ENCODE measurements at regions not wholly inside any gene's neighbourhood (a gene's known extent, or its start where the extent isn't known, plus 50 kb on each side); places are given as distances from the start of the nearest gene placed in this dataset.

DNA sequence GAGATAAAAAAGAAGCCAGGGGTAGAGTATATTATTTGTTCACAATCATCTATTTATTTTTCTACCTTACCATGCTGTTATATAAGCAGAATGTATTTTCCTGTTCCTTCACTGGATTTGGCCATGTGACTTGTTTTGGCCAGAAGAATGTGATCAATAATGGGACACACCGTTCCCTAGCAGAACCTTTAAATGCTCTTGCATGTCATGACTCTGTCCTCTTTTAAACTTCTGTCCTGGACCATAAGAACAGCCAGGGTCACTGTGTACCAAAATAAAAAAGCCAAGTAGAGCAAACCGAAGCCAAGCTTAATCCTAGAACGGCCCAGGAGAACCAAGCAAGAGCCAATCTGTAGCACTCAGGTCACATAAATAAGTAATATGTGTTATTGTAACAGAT is 1682.4 kb downstream of the LRRC4C start:
- H3K36me3 ChIP-seq (ENCODE audit: control insufficient read depth in 4 of 4, insufficient read depth in 3 of 4, low read depth in 1 of 4, low read length in 3 of 4) = no peaks in the 10 kb centered on the region
- H3K4me3 ChIP-seq (ENCODE audit: low read depth in 1 of 3, low read length in 3 of 3) = peak overlapping the region in 2 of 3 donors; percentile 18 to 34
- H3K27me3 ChIP-seq (ENCODE audit: control insufficient read depth in 4 of 4, insufficient read depth in 4 of 4, low read length in 3 of 4) = no peaks in the 10 kb centered on the region
- H3K9me3 ChIP-seq (ENCODE audit: control insufficient read depth in 4 of 4, low read length in 3 of 4) = no peaks in the 10 kb centered on the region
- H3K27ac ChIP-seq (ENCODE audit: low read depth in 1 of 2, low read length in 2 of 2) = peak overlapping the region; percentile 42 to 57
- H3K4me1 ChIP-seq (ENCODE audit: control insufficient read depth in 4 of 4, insufficient read depth in 4 of 4, low read length in 3 of 4) = peaks cover 0 to 31% (median 13%) of the 10 kb centered on the region in 4 donors
- WGBS = 23% methylated on average over 3 of the region's 3 CpGs
- no peak for DNase-seq (ENCODE audit: low spot score)
- TF ChIP-seq, protein P1, sequence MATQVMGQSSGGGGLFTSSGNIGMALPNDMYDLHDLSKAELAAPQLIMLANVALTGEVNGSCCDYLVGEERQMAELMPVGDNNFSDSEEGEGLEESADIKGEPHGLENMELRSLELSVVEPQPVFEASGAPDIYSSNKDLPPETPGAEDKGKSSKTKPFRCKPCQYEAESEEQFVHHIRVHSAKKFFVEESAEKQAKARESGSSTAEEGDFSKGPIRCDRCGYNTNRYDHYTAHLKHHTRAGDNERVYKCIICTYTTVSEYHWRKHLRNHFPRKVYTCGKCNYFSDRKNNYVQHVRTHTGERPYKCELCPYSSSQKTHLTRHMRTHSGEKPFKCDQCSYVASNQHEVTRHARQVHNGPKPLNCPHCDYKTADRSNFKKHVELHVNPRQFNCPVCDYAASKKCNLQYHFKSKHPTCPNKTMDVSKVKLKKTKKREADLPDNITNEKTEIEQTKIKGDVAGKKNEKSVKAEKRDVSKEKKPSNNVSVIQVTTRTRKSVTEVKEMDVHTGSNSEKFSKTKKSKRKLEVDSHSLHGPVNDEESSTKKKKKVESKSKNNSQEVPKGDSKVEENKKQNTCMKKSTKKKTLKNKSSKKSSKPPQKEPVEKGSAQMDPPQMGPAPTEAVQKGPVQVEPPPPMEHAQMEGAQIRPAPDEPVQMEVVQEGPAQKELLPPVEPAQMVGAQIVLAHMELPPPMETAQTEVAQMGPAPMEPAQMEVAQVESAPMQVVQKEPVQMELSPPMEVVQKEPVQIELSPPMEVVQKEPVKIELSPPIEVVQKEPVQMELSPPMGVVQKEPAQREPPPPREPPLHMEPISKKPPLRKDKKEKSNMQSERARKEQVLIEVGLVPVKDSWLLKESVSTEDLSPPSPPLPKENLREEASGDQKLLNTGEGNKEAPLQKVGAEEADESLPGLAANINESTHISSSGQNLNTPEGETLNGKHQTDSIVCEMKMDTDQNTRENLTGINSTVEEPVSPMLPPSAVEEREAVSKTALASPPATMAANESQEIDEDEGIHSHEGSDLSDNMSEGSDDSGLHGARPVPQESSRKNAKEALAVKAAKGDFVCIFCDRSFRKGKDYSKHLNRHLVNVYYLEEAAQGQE (IDR thresholded peaks at IDR 0.05) = no peak
- TF ChIP-seq JUND (IDR thresholded peaks at IDR 0.05) = no peak
- TF ChIP-seq YY1 (IDR thresholded peaks at IDR 0.05) = no peak
- TF ChIP-seq, protein P2, sequence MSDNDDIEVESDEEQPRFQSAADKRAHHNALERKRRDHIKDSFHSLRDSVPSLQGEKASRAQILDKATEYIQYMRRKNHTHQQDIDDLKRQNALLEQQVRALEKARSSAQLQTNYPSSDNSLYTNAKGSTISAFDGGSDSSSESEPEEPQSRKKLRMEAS (IDR thresholded peaks at IDR 0.05) = no peak
- TF ChIP-seq, protein P3, sequence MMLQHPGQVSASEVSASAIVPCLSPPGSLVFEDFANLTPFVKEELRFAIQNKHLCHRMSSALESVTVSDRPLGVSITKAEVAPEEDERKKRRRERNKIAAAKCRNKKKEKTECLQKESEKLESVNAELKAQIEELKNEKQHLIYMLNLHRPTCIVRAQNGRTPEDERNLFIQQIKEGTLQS (IDR thresholded peaks at IDR 0.05) = no peak
- TF ChIP-seq SP1 (IDR thresholded peaks at IDR 0.05) = no peak
- TF ChIP-seq RXRA (IDR thresholded peaks at IDR 0.05) = peak in 1 of 2 donors; percentile 48
- no peak for TF ChIP-seq EGR1 (IDR thresholded peaks at IDR 0.05; ENCODE audit: low read depth in 2 of 2)
- TF ChIP-seq HNF4G (IDR thresholded peaks at IDR 0.05) = no peak
- peak in 1 of 2 donors; percentile 36 for TF ChIP-seq HNF4A (conservative IDR thresholded peaks at IDR 0.05)
- TF ChIP-seq, protein P4, sequence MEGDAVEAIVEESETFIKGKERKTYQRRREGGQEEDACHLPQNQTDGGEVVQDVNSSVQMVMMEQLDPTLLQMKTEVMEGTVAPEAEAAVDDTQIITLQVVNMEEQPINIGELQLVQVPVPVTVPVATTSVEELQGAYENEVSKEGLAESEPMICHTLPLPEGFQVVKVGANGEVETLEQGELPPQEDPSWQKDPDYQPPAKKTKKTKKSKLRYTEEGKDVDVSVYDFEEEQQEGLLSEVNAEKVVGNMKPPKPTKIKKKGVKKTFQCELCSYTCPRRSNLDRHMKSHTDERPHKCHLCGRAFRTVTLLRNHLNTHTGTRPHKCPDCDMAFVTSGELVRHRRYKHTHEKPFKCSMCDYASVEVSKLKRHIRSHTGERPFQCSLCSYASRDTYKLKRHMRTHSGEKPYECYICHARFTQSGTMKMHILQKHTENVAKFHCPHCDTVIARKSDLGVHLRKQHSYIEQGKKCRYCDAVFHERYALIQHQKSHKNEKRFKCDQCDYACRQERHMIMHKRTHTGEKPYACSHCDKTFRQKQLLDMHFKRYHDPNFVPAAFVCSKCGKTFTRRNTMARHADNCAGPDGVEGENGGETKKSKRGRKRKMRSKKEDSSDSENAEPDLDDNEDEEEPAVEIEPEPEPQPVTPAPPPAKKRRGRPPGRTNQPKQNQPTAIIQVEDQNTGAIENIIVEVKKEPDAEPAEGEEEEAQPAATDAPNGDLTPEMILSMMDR (IDR thresholded peaks at IDR 0.05; ENCODE audit: low read depth, low read length, missing input control) = no peak
- no peak for TF ChIP-seq FOXA2 (IDR thresholded peaks at IDR 0.05)
- no peak for TF ChIP-seq NR2F2 (IDR thresholded peaks at IDR 0.05)
- no peak for TF ChIP-seq RAD21 (IDR thresholded peaks at IDR 0.05)
- TF ChIP-seq, protein P5, sequence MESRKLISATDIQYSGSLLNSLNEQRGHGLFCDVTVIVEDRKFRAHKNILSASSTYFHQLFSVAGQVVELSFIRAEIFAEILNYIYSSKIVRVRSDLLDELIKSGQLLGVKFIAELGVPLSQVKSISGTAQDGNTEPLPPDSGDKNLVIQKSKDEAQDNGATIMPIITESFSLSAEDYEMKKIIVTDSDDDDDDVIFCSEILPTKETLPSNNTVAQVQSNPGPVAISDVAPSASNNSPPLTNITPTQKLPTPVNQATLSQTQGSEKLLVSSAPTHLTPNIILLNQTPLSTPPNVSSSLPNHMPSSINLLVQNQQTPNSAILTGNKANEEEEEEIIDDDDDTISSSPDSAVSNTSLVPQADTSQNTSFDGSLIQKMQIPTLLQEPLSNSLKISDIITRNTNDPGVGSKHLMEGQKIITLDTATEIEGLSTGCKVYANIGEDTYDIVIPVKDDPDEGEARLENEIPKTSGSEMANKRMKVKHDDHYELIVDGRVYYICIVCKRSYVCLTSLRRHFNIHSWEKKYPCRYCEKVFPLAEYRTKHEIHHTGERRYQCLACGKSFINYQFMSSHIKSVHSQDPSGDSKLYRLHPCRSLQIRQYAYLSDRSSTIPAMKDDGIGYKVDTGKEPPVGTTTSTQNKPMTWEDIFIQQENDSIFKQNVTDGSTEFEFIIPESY (IDR thresholded peaks at IDR 0.05) = no peak
- TF ChIP-seq FOXA1 (IDR thresholded peaks at IDR 0.05) = no peak
- no peak overlapping the region for H3K9ac ChIP-seq (ENCODE audit: low read depth in 1 of 2, low read length in 2 of 2)

Measured in liver (tissue), 8 donors.